Osteocyte (in vitro differentiated cells): ENCODE measurements at regions not wholly inside any gene's neighbourhood (a gene's known extent, or its start where the extent isn't known, plus 50 kb on each side); places are given as distances from the start of the nearest gene placed in this dataset.
"Not testable (repeated sequence)": the region's sequence is repeated elsewhere in the genome, so short reads cannot be mapped to it uniquely, and the experiment has no call there.

Experiments
- DNase-seq: peaks from one replicate; pipeline ENCODE4 v3.0.0; 2021; ENCODE audit warnings: mixed read lengths; ENCODE audit not compliant: unreplicated experiment; ENCODE audit errors: extremely low spot score
- H3K27ac Mint-ChIP-seq: one replicate; pipeline ENCODE4 v1.8.0; 2021; ENCODE audit warnings: mild to moderate bottlenecking, mixed read lengths; ENCODE audit not compliant: unreplicated experiment
- H3K27me3 Mint-ChIP-seq: one replicate; pipeline ENCODE4 v1.8.0; 2021; ENCODE audit warnings: mixed read lengths; ENCODE audit not compliant: unreplicated experiment
- H3K36me3 Mint-ChIP-seq: one replicate; pipeline ENCODE4 v1.8.0; 2021; ENCODE audit warnings: mixed read lengths; ENCODE audit not compliant: unreplicated experiment
- H3K4me1 Mint-ChIP-seq: one replicate; pipeline ENCODE4 v1.8.0; 2021; ENCODE audit warnings: mixed read lengths; ENCODE audit not compliant: unreplicated experiment
- H3K4me3 Mint-ChIP-seq: one replicate; pipeline ENCODE4 v1.8.0; 2021; ENCODE audit warnings: mild to moderate bottlenecking, moderate library complexity, mixed read lengths; ENCODE audit not compliant: unreplicated experiment
- H3K9me3 Mint-ChIP-seq: one replicate; pipeline ENCODE4 v1.8.0; 2021; ENCODE audit warnings: mixed read lengths; ENCODE audit not compliant: unreplicated experiment
- CTCF ChIP-seq: fragments of 200-600 bp; sonication (generic); IDR thresholded peaks from 2 replicates; pipeline ENCODE4 v1.5.0; 2021; ENCODE audit warnings: antibody characterized with exemption, mild to moderate bottlenecking, moderate library complexity

- Mint-ChIP-seq H3K27me3 (no peaks in the 10 kb centered on the region), H3K9me3 (peaks cover 10% of the 10 kb centered on the region), H3K4me1 (no peaks in the 10 kb centered on the region), H3K27ac (no peak overlapping the region), H3K4me3 (no peak overlapping the region), H3K36me3 (no peaks in the 10 kb centered on the region)
- no peak for TF ChIP-seq CTCF
- no peak for DNase-seq
Observed at GRCh38 chr2:221896505-221897151, 324.5 kb upstream of the EPHA4 start.

- Mint-ChIP-seq H3K4me3 (no peak overlapping the region), H3K27ac (no peak overlapping the region), H3K9me3 (peaks cover 10% of the 10 kb centered on the region), H3K27me3 (no peaks in the 10 kb centered on the region), H3K4me1 (no peaks in the 10 kb centered on the region), H3K36me3 (no peaks in the 10 kb centered on the region)
- no peak for DNase-seq
- no peak for TF ChIP-seq CTCF
Observed at GRCh38 chr2:221895366-221896121, 323.4 kb upstream of the EPHA4 start.

DNA sequence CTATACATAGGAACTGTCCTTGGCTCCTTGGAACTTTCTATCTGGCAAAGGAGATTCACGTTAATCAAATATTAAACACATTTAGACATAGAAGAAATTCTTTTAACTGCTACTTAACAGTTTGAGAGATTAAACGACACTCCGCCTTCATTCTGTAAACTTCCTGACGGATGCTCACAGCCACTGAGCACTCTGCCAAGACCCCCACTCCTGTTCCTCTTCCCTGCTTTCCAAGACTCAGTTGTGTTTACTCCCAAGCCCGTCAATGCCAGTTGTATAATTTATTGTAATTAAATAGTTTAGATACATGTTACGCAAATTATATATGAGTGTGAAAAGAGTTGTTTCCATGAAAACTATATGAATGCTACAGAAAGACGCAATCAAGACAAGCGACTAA, 321.4 kb upstream of the EPHA4 start:
- H3K4me1 Mint-ChIP-seq = no peaks in the 10 kb centered on the region
- no peak for TF ChIP-seq CTCF
- H3K36me3 Mint-ChIP-seq = no peaks in the 10 kb centered on the region
- no peaks in the 10 kb centered on the region for H3K27me3 Mint-ChIP-seq
- H3K9me3 Mint-ChIP-seq = peaks cover 10% of the 10 kb centered on the region
- no peak overlapping the region for H3K4me3 Mint-ChIP-seq
- H3K27ac Mint-ChIP-seq = no peak overlapping the region
- DNase-seq = no peak

- H3K27me3 Mint-ChIP-seq, H3K4me3 Mint-ChIP-seq, H3K27ac Mint-ChIP-seq, H3K36me3 Mint-ChIP-seq, H3K4me1 Mint-ChIP-seq, DNase-seq: not testable (repeated sequence)
- H3K9me3 Mint-ChIP-seq = peaks cover 10% of the 10 kb centered on the region
Observed at GRCh38 chr2:221892006-221892405, 319.9 kb upstream of the EPHA4 start.

DNA sequence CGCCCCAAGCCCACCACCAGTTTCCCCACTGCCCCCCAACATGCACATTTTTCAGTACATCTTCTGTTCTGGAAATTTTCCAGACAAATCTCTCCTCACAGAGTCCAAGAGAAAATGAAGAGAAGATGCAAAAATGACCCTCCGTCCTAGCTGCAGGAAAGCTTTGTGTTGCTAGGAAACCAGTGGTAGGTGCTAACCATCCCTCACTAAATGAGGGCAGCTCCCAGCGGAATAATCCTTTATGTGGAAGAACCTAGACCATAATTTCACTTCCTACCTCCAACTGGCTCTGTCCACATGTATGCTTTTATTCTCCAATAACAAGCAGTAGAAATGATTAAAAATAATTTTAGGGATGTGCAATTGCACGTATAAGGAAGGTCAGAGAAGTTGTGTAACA, 311.9 kb upstream of the EPHA4 start:
- Mint-ChIP-seq H3K27me3 (no peaks in the 10 kb centered on the region), H3K27ac (no peak overlapping the region), H3K36me3 (no peaks in the 10 kb centered on the region), H3K4me1 (no peaks in the 10 kb centered on the region), H3K9me3 (no peaks in the 10 kb centered on the region), H3K4me3 (no peak overlapping the region)
- no peak for TF ChIP-seq CTCF
- DNase-seq = no peak
